ENCODE measurements at regions not wholly inside any gene's neighbourhood (a gene's known extent, or its start where the extent isn't known, plus 50 kb on each side); places are given as distances from the start of the nearest gene placed in this dataset.

DNA sequence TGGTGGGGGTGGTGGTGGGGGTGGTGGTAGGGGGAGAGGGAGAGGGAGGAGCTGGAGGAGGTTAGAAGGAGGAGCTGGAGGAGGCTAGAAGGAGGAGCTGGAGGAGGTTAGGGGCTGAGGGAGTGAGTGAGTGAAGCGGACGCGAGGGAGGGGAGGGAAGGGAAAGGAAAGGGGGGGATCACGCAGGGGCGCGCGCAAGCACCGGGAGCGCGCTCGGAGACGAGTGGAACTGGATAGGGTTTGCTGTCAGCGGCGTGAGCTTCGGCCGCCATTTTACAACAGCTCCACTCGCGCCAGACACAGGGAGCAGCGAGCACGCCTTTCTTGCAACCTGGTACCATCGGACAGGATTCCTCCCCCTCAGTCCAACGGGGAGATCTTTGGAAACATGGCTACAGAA, 90.5 kb upstream of the FERMT1 start:
- Mint-ChIP-seq H3K9me3 (ENCODE audit: low read depth) (peaks cover 6% of the 10 kb centered on the region), H3K4me3 (ENCODE audit: low read depth) (no peak overlapping the region), H3K4me1 (ENCODE audit: low read depth) (no peaks in the 10 kb centered on the region), H3K27me3 (no peaks in the 10 kb centered on the region), H3K36me3 (ENCODE audit: insufficient read depth) (no peaks in the 10 kb centered on the region), H3K27ac (no peak overlapping the region)
- TF ChIP-seq, protein P1, sequence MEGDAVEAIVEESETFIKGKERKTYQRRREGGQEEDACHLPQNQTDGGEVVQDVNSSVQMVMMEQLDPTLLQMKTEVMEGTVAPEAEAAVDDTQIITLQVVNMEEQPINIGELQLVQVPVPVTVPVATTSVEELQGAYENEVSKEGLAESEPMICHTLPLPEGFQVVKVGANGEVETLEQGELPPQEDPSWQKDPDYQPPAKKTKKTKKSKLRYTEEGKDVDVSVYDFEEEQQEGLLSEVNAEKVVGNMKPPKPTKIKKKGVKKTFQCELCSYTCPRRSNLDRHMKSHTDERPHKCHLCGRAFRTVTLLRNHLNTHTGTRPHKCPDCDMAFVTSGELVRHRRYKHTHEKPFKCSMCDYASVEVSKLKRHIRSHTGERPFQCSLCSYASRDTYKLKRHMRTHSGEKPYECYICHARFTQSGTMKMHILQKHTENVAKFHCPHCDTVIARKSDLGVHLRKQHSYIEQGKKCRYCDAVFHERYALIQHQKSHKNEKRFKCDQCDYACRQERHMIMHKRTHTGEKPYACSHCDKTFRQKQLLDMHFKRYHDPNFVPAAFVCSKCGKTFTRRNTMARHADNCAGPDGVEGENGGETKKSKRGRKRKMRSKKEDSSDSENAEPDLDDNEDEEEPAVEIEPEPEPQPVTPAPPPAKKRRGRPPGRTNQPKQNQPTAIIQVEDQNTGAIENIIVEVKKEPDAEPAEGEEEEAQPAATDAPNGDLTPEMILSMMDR (IDR thresholded peaks at IDR 0.05; ENCODE audit: unreplicated experiment): no peak
- no peak for DNase-seq (ENCODE audit: low spot score, unreplicated experiment)

DNA sequence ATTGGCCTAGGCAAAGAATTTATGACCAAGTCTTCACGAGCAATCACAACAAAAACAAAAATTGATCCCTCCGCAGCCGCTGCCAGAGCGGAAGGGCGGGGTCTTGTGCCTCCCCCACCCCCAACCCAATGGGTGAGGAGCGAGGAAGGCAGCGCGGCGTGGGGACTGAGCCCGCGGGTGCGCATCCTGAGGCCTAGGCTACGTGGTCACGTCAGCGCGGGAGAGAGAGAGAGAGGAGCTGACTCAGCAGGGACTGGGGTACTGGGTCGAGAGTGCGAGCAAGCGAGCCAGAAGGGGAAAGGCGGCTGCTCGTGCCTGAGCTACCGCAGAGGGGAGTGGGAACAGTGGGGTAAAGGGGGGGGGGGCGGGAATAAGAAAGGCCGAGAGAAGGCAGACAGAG, 90.1 kb upstream of the FERMT1 start:
- H3K4me3 Mint-ChIP-seq (ENCODE audit: low read depth): no peak overlapping the region
- H3K9me3 Mint-ChIP-seq (ENCODE audit: low read depth): peaks cover 6% of the 10 kb centered on the region
- no peak overlapping the region for H3K27ac Mint-ChIP-seq
- DNase-seq (ENCODE audit: low spot score, unreplicated experiment): no peak
- no peaks in the 10 kb centered on the region for H3K27me3 Mint-ChIP-seq
- no peaks in the 10 kb centered on the region for H3K4me1 Mint-ChIP-seq (ENCODE audit: low read depth)
- TF ChIP-seq, protein P1 (IDR thresholded peaks at IDR 0.05; ENCODE audit: unreplicated experiment): no peak
- H3K36me3 Mint-ChIP-seq (ENCODE audit: insufficient read depth): no peaks in the 10 kb centered on the region

DNA sequence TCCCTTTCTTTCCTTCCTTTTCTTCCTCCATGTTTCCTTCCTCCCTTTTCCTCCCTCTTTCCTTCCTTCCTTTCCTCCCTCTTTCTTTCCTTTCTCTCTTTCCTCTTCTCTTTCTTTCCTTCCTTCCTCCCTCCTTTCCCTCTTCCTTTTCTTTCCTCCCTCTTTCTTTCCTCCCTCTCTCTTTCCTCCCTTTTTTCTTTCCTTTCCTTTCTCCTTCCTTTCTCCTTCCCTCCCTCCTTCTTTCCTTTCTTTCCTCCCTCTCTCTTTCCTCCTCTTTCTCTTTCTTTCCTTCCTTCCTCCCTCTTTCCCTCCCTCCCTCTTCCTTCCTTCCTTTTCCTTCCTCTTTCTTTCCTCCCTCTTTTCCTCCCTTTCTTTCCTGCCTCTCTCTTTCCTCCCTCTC, 86.3 kb upstream of the FERMT1 start:
- no peaks in the 10 kb centered on the region for H3K36me3 Mint-ChIP-seq (ENCODE audit: insufficient read depth)
- TF ChIP-seq, protein P1 (IDR thresholded peaks at IDR 0.05; ENCODE audit: unreplicated experiment): no peak
- no peaks in the 10 kb centered on the region for H3K4me1 Mint-ChIP-seq (ENCODE audit: low read depth)
- no peak overlapping the region for H3K4me3 Mint-ChIP-seq (ENCODE audit: low read depth)
- H3K27me3 Mint-ChIP-seq: no peaks in the 10 kb centered on the region
- no peak overlapping the region for H3K27ac Mint-ChIP-seq
- peaks cover 13% of the 10 kb centered on the region for H3K9me3 Mint-ChIP-seq (ENCODE audit: low read depth)
- DNase-seq (ENCODE audit: low spot score, unreplicated experiment): no peak

DNA sequence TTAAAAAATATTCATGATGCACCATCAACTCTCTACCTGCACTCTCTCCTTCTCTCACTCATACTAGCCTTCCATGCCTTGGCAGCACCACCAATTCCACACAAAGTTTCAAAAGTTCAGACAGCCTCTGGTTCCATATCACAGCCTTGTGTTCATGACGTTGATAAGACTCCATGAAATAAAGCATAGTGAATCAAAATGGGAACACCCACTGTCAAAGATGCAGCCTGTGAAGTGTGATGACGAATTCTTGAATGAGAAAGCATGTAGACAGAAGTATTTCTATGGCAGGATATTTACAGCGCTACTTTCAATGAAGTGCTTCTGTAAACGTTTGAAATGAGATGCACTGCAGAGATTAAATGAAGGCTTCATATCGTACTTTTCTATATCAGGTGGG, 77.3 kb upstream of the FERMT1 start:
- Mint-ChIP-seq H3K36me3 (ENCODE audit: insufficient read depth) (no peaks in the 10 kb centered on the region), H3K9me3 (ENCODE audit: low read depth) (no peaks in the 10 kb centered on the region), H3K27me3 (no peaks in the 10 kb centered on the region), H3K4me1 (ENCODE audit: low read depth) (no peaks in the 10 kb centered on the region), H3K4me3 (ENCODE audit: low read depth) (no peak overlapping the region), H3K27ac (no peak overlapping the region)
- TF ChIP-seq, protein P1 (IDR thresholded peaks at IDR 0.05; ENCODE audit: unreplicated experiment): no peak
- no peak for DNase-seq (ENCODE audit: low spot score, unreplicated experiment)

DNA sequence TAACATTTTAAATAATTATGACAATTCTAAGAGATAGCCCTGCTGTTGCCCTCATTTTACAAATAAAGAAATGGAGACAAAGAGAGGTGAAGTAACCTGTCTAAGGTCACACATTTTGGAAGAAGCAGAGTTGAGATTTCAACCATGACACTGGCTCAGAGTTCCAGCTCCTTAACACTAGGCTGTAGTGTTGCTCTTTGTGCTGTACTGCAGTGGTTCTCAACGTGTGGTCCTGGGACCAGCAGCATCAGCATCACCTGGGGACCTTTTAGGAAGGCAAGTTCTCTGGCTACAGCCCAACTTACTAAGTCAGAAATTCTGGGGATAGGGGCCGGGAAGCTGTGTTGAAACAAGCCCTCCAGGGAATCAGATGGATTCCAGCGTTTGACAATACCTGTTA, 62.4 kb upstream of the FERMT1 start:
- peaks cover 6% of the 10 kb centered on the region for H3K27me3 Mint-ChIP-seq
- H3K36me3 Mint-ChIP-seq (ENCODE audit: insufficient read depth): no peaks in the 10 kb centered on the region
- no peak overlapping the region for H3K27ac Mint-ChIP-seq
- H3K4me3 Mint-ChIP-seq (ENCODE audit: low read depth): no peak overlapping the region
- peaks cover 8% of the 10 kb centered on the region for H3K4me1 Mint-ChIP-seq (ENCODE audit: low read depth)
- no peak for DNase-seq (ENCODE audit: low spot score, unreplicated experiment)
- peaks cover 4% of the 10 kb centered on the region for H3K9me3 Mint-ChIP-seq (ENCODE audit: low read depth)
- TF ChIP-seq, protein P1 (IDR thresholded peaks at IDR 0.05; ENCODE audit: unreplicated experiment): peak; percentile 23
